IPS-20b (cell line): ENCODE measurements at regions not wholly inside any gene's neighbourhood (a gene's known extent, or its start where the extent isn't known, plus 50 kb on each side); places are given as distances from the start of the nearest gene placed in this dataset.

Experiments used
- H3K27ac ChIP-seq: one replicate; pipeline ENCODE4 v1.5.1; 2013; ENCODE audit warnings: low read length
- H3K27me3 ChIP-seq: 2 replicates; pipeline ENCODE4 v1.6.1; 2013; ENCODE audit warnings: mild to moderate bottlenecking, low read length, inconsistent platforms; ENCODE audit not compliant: insufficient read depth
- H3K36me3 ChIP-seq: 2 replicates; pipeline ENCODE4 v1.6.1; 2013; ENCODE audit warnings: low read depth, mild to moderate bottlenecking, inconsistent platforms, low read length, moderate library complexity; ENCODE audit not compliant: insufficient read depth
- H3K4me1 ChIP-seq: 2 replicates; pipeline ENCODE4 v1.6.1; 2013; ENCODE audit warnings: mild to moderate bottlenecking, control low read depth, inconsistent platforms, low read length, moderate library complexity; ENCODE audit not compliant: insufficient read depth
- H3K4me3 ChIP-seq: 2 replicates; pipeline ENCODE4 v1.5.1; 2013; ENCODE audit warnings: mild to moderate bottlenecking, low read length, inconsistent platforms
- H3K9ac ChIP-seq: 2 replicates; pipeline ENCODE4 v1.6.1; 2013; ENCODE audit warnings: low read depth, mild to moderate bottlenecking, inconsistent platforms, low read length, moderate library complexity
- H3K9me3 ChIP-seq: 2 replicates; pipeline ENCODE4 v1.6.1; 2013; ENCODE audit warnings: mild to moderate bottlenecking, low read depth, low read length, inconsistent platforms; ENCODE audit not compliant: insufficient read depth

- no peak overlapping the region for H3K4me3 ChIP-seq
- no peaks in the 10 kb centered on the region for H3K27me3 ChIP-seq
- H3K9me3 ChIP-seq, result no peaks in the 10 kb centered on the region
- H3K27ac ChIP-seq, result no peak overlapping the region
- H3K4me1 ChIP-seq, result no peaks in the 10 kb centered on the region
- no peak overlapping the region for H3K9ac ChIP-seq
- no peaks in the 10 kb centered on the region for H3K36me3 ChIP-seq
These were observed 154.1 kb downstream of the NUP210 start for GRCh38 chr3:13266005-13266404.

- Histone ChIP-seq H3K36me3 (no peaks in the 10 kb centered on the region), H3K4me1 (no peaks in the 10 kb centered on the region), H3K27ac (no peak overlapping the region), H3K27me3 (no peaks in the 10 kb centered on the region), H3K9me3 (no peaks in the 10 kb centered on the region), H3K4me3 (no peak overlapping the region), H3K9ac (no peak overlapping the region)
These were observed 154.6 kb downstream of the NUP210 start for GRCh38 chr3:13265507-13265906.

GRCh38 chr3:13265016-13265415, 155.1 kb downstream of the NUP210 start:
- no peaks in the 10 kb centered on the region for H3K4me1 ChIP-seq

DNA sequence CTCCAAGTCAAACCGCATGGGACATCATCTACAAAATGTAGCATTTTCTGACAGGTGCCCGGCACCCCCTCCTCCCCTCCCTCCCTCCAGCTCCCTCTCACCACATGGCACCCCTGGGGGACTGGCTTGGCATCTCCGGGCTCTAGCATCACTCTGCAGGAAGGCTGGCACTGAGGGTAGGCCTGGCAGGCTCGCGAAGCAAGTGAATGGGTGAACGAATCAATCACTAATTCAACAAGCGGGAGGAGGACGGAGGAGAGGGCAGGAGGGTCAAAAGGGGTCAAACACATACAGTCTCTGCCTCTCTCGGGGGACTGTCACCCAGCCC, 155.7 kb downstream of the NUP210 start:
- no peak overlapping the region for H3K4me3 ChIP-seq
- no peaks in the 10 kb centered on the region for H3K4me1 ChIP-seq
- no peak overlapping the region for H3K9ac ChIP-seq
- H3K36me3 ChIP-seq, result no peaks in the 10 kb centered on the region
- no peaks in the 10 kb centered on the region for H3K9me3 ChIP-seq
- H3K27me3 ChIP-seq, result no peaks in the 10 kb centered on the region
- no peak overlapping the region for H3K27ac ChIP-seq

More at GRCh38 chr3:13265016-13265415, 155.1 kb downstream of the NUP210 start:
- H3K4me3 ChIP-seq, result no peak overlapping the region
- H3K36me3 ChIP-seq, result no peaks in the 10 kb centered on the region
- no peak overlapping the region for H3K27ac ChIP-seq
- no peaks in the 10 kb centered on the region for H3K9me3 ChIP-seq
- no peak overlapping the region for H3K9ac ChIP-seq
- H3K27me3 ChIP-seq, result no peaks in the 10 kb centered on the region

GRCh38 chr3:13263770-13264467, 156.2 kb downstream of the NUP210 start:
- H3K9me3 ChIP-seq, result no peaks in the 10 kb centered on the region
- no peak overlapping the region for H3K4me3 ChIP-seq
- H3K9ac ChIP-seq, result no peak overlapping the region
- H3K27me3 ChIP-seq, result no peaks in the 10 kb centered on the region
- no peaks in the 10 kb centered on the region for H3K36me3 ChIP-seq
- no peak overlapping the region for H3K27ac ChIP-seq
- no peaks in the 10 kb centered on the region for H3K4me1 ChIP-seq

DNA sequence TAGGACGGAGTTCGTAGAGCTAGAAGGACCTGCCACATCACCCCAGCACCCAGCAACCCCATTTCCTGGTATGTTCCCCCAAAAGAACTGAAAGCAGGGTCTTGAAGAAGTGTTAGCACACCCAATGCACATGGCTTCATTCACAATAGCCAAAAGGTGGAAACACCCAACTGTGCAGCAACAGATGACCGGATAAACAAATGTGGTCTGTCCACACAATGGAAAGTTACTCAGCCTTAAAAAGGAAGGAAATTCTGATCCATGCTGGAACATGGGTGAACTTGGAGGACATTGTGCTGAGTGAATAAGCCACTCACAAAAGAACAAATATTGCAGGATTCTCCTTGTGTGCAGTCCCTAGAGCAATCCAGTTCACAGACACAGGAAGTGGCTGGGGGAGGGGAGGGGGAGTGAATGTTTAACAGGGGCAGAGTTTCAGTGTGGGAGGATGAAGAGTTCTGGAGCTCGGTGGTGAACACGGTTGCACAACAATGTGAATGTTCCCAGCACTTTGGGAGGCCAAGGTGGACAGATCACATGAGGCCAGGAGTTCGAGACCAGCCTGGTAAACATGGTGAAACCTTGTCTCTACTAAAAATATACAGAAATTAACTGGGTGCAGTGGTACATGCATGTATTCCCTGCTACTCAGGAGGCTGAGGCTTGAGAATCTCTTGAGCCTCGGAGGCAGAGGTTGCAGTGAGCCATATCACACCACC, 157.5 kb downstream of the NUP210 start:
- Histone ChIP-seq H3K9ac (no peak overlapping the region), H3K9me3 (no peaks in the 10 kb centered on the region), H3K27me3 (no peaks in the 10 kb centered on the region), H3K27ac (no peak overlapping the region), H3K4me1 (no peaks in the 10 kb centered on the region), H3K4me3 (no peak overlapping the region), H3K36me3 (no peaks in the 10 kb centered on the region)

DNA sequence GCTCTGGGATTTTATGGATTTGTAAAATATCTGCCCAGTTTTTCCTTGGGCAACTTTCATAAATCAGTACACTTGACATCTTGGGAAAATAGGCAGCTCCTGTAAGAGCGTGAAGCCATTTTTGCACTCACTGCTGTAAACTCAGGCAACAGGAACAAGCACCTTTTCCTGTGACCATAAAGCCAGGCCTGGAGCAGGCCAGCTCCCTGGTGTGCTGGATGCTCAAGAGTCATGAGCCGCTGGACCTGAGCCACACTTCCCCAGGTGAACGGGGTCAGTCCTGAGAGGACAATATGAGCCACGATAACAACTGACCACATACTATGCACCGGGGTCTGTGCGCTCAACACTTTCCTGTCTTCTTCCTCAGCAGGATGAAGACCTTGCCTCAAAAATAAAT, 158.2 kb downstream of the NUP210 start:
- Histone ChIP-seq H3K9me3 (no peaks in the 10 kb centered on the region), H3K27me3 (no peaks in the 10 kb centered on the region), H3K36me3 (no peaks in the 10 kb centered on the region), H3K4me3 (no peak overlapping the region), H3K9ac (no peak overlapping the region), H3K4me1 (no peaks in the 10 kb centered on the region), H3K27ac (no peak overlapping the region)

GRCh38 chr3:13261104-13261830, 158.9 kb downstream of the NUP210 start:
- Histone ChIP-seq H3K4me3 (no peak overlapping the region), H3K36me3 (no peaks in the 10 kb centered on the region), H3K9me3 (no peaks in the 10 kb centered on the region), H3K27me3 (no peaks in the 10 kb centered on the region), H3K9ac (no peak overlapping the region), H3K4me1 (no peaks in the 10 kb centered on the region), H3K27ac (no peak overlapping the region)

GRCh38 chr3:13260259-13261103, 159.6 kb downstream of the NUP210 start:
- Histone ChIP-seq H3K9me3 (no peaks in the 10 kb centered on the region), H3K9ac (no peak overlapping the region), H3K4me3 (no peak overlapping the region), H3K27me3 (no peaks in the 10 kb centered on the region), H3K27ac (no peak overlapping the region), H3K36me3 (no peaks in the 10 kb centered on the region), H3K4me1 (no peaks in the 10 kb centered on the region)

GRCh38 chr3:13259831-13260230, 160.3 kb downstream of the NUP210 start:
- Histone ChIP-seq H3K9ac (no peak overlapping the region), H3K36me3 (no peaks in the 10 kb centered on the region), H3K4me1 (no peaks in the 10 kb centered on the region), H3K27ac (no peak overlapping the region), H3K9me3 (no peaks in the 10 kb centered on the region), H3K27me3 (no peaks in the 10 kb centered on the region), H3K4me3 (no peak overlapping the region)

GRCh38 chr3:13258986-13259514, 161.1 kb downstream of the NUP210 start:
- Histone ChIP-seq H3K9ac (no peak overlapping the region), H3K9me3 (no peaks in the 10 kb centered on the region), H3K27me3 (no peaks in the 10 kb centered on the region), H3K27ac (no peak overlapping the region), H3K36me3 (no peaks in the 10 kb centered on the region), H3K4me3 (no peak overlapping the region), H3K4me1 (no peaks in the 10 kb centered on the region)
